NOMO-1 (cell line): ENCODE measurements at regions not wholly inside any gene's neighbourhood (a gene's known extent, or its start where the extent isn't known, plus 50 kb on each side); places are given as distances from the start of the nearest gene placed in this dataset.

Experiments
- DNase-seq, 2 experiments: peaks; one replicate each; lab custom pipeline; 2025; ENCODE audit not compliant: unreplicated experiment in 2 of 2; lab: John Stamatoyannopoulos, UW

- no peak for DNase-seq
Observed at GRCh38 chr4:126251169-126251568, 936.4 kb downstream of the FAT4 start.

- DNase-seq = no peak
Observed at GRCh38 chr4:126262665-126263064, 947.9 kb downstream of the FAT4 start.

- DNase-seq = no peak
Observed at GRCh38 chr4:126264839-126265238, 950.1 kb downstream of the FAT4 start.

- DNase-seq = no peak
Observed at GRCh38 chr4:126265888-126266287, 951.1 kb downstream of the FAT4 start.

GRCh38 chr4:126267689-126268088, 952.9 kb downstream of the FAT4 start:
- no peak for DNase-seq

GRCh38 chr4:126268106-126268505, 953.4 kb downstream of the FAT4 start:
- no peak for DNase-seq

- DNase-seq = no peak
Observed at GRCh38 chr4:126269106-126269505, 954.4 kb downstream of the FAT4 start.

- no peak for DNase-seq
Observed at GRCh38 chr4:126271292-126271691, 956.5 kb downstream of the FAT4 start.

GRCh38 chr4:126273746-126274145, 959.0 kb downstream of the FAT4 start:
- no peak for DNase-seq

- DNase-seq = no peak
Observed at GRCh38 chr4:126291886-126292285, 977.1 kb downstream of the FAT4 start.

- no peak for DNase-seq
Observed at GRCh38 chr4:126298271-126298670, 983.5 kb downstream of the FAT4 start.

GRCh38 chr4:126306152-126306869, 991.6 kb downstream of the FAT4 start:
- DNase-seq = no peak

- DNase-seq = no peak
Observed at GRCh38 chr4:126318376-126318775, 1003.6 kb downstream of the FAT4 start.

- DNase-seq = no peak
Observed at GRCh38 chr4:126328914-126329313, 1014.2 kb downstream of the FAT4 start.

- DNase-seq = no peak
Observed at GRCh38 chr4:126338548-126338947, 1023.8 kb downstream of the FAT4 start.

- no peak for DNase-seq
Observed at GRCh38 chr4:126341927-126342326, 1027.2 kb downstream of the FAT4 start.

GRCh38 chr4:126344472-126344871, 1029.7 kb downstream of the FAT4 start:
- DNase-seq = no peak

- DNase-seq = no peak
Observed at GRCh38 chr4:126346654-126347053, 1031.9 kb downstream of the FAT4 start.

- no peak for DNase-seq
Observed at GRCh38 chr4:126354784-126355183, 1040.0 kb downstream of the FAT4 start.

- DNase-seq = no peak
Observed at GRCh38 chr4:126358041-126358440, 1043.3 kb downstream of the FAT4 start.

- no peak for DNase-seq
Observed at GRCh38 chr4:126361287-126361686, 1046.5 kb downstream of the FAT4 start.

- DNase-seq = no peak
Observed at GRCh38 chr4:126364311-126364911, 1049.7 kb downstream of the FAT4 start.

- no peak for DNase-seq
Observed at GRCh38 chr4:126369076-126369475, 1054.3 kb downstream of the FAT4 start.
